ENCODE measurements at regions not wholly inside any gene's neighbourhood (a gene's known extent, or its start where the extent isn't known, plus 50 kb on each side); places are given as distances from the start of the nearest gene placed in this dataset.

DNA sequence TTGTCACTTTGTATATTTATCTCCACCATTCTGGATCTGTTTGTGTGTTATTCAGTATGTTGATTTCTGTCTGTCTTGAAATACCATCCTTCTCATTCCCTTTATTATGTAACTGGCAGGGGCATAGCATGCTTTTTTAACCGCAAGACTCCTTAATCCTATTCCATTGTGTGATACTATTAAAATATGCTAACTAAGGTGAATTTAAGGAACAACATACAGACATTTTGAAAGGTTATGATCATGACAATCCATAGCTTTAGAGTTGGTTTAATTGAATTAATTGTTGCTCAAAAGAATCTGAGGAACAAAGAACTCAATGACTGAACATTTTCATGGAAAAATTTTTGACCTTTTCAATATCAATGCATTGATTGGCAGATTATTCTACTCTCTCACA, 677.3 kb upstream of the ROBO1 start:
- no peak for DNase-seq (ENCODE audit: low read depth in 1 of 2, low spot score in 1 of 2)
- in situ Hi-C loops (cut with HindIII; ENCODE audit: low pct_unique_long_range_greater_than_20kb, low sequenced_read_pairs) = no loop called here
- TF ChIP-seq JUND (IDR thresholded peaks at IDR 0.05; ENCODE audit: low read depth) = no peak

DNA sequence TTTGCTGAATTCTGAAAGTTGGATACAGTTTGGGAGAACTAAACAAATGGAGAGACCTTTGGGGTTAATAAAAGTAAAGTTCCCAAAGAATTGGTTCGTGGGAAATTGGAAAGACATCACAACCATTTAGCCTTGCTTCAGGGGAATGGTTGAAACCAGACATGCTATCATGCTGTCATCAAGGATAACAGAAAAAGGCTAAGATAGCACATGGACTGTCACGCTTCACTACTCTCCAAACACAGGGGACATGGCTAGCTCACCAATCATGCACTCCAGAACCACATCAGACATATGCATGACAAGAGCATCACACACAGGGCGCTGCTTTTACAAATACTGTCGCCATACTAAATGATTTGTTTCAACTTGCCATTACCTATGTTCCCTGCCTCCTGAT, 671.7 kb upstream of the ROBO1 start:
- no peak for TF ChIP-seq JUND (IDR thresholded peaks at IDR 0.05; ENCODE audit: low read depth)
- DNase-seq (ENCODE audit: low read depth in 1 of 2, low spot score in 1 of 2) = no peak
- in situ Hi-C loops (cut with HindIII; ENCODE audit: low pct_unique_long_range_greater_than_20kb, low sequenced_read_pairs) = no loop called here

DNA sequence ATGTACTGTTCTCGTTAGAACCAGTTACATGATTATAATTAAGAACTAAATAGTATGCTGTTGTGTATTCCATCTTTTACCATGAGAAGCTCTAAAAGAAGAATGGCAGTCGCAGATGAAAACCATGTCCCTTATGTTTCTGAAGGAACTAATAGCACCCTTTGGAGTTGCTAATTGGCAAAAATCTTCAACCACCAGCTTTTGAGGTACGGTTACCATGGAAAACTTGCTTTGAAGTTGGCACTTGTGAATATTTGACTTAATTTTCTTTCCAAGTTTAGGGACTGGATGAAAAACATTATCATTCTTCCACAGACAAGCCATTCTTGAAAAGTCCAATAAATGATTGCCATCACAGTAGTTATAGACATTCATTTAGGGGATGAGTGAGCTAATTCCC, 666.6 kb upstream of the ROBO1 start:
- no peak for TF ChIP-seq JUND (IDR thresholded peaks at IDR 0.05; ENCODE audit: low read depth)
- in situ Hi-C loops (cut with HindIII; ENCODE audit: low pct_unique_long_range_greater_than_20kb, low sequenced_read_pairs) = no loop called here

DNA sequence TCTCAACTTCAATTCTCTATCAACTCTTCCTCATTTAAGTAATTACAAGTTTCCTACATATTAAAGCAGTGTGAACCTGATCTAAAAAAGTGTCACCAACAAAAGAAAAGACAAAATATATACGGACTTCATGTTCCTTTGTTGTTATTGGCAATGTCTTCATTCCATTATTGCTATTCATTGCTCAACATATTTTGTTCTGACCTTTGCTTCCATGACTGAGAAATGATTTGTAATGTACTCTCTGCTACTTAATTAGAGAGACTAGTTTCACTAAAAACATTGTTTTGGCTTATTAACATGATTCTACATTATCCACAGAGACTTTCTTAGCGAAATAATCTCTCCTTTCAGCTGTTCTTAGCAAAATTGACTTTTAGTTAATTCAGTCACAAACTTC, 657.2 kb upstream of the ROBO1 start:
- in situ Hi-C loops (cut with HindIII; ENCODE audit: low pct_unique_long_range_greater_than_20kb, low sequenced_read_pairs) = no loop called here

More for the DNA sequence above, 666.6 kb upstream of the ROBO1 start:
- no peak for DNase-seq (ENCODE audit: low read depth in 1 of 2, low spot score in 1 of 2)

DNA sequence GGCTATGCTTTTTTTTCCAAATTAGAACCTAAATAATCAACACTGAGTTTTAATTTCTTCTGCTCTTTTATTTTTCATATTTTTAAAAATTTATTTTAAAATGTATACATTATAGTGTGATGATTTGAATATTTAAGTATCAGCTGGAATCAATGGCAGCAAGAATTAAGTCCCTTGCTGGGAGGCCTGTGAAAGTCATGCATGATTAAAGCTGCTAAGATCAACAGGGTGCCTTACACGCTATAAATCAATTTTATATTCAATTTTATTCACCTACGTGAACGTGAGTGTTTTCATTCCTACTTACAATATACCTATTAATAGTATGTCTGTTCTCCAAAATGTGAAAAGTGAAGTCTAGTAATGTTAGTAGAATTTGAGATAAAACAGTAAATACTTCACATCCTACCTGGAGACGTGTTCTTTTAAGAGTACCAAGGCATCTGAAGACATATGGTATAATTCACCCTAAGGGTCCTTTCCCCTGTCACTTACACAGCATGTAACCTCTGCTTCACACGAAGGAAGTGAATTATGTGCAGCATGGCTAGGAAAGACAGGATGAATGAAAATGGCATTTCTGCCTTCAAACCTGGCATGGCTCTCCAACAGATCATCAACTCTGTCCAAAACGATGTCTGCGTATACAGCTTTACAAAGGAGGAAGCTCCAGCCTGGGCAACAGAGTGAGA, 640.4 kb upstream of the ROBO1 start:
- in situ Hi-C loops (cut with HindIII; ENCODE audit: low pct_unique_long_range_greater_than_20kb, low sequenced_read_pairs) = no loop called here
- DNase-seq (ENCODE audit: low read depth in 1 of 2, low spot score in 1 of 2) = no peak
- TF ChIP-seq JUND (IDR thresholded peaks at IDR 0.05; ENCODE audit: low read depth) = no peak

More for the DNA sequence above, 657.2 kb upstream of the ROBO1 start:
- TF ChIP-seq JUND (IDR thresholded peaks at IDR 0.05; ENCODE audit: low read depth) = no peak
- no peak for DNase-seq (ENCODE audit: low read depth in 1 of 2, low spot score in 1 of 2)

DNA sequence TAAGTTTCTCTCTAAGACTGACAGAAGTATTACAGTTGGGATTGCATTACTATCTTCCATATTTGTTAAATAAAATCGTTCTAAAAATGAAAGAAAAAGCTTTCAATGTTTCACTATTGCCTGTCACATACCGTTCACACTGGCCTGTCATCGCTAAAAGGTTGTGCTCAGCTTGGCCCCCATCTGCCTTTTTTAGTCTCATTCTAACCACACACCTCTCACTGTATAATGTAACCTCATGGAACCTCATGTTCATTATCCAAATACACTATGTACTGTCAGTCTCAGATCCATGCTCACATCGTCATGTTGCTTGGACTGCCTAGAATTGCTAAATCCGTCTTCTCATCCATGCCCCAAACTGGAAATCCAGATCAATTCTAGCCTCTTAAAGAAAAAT, 637.8 kb upstream of the ROBO1 start:
- no peak for DNase-seq (ENCODE audit: low read depth in 1 of 2, low spot score in 1 of 2)
- in situ Hi-C loops (cut with HindIII; ENCODE audit: low pct_unique_long_range_greater_than_20kb, low sequenced_read_pairs) = no loop called here
- TF ChIP-seq JUND (IDR thresholded peaks at IDR 0.05; ENCODE audit: low read depth) = no peak

DNA sequence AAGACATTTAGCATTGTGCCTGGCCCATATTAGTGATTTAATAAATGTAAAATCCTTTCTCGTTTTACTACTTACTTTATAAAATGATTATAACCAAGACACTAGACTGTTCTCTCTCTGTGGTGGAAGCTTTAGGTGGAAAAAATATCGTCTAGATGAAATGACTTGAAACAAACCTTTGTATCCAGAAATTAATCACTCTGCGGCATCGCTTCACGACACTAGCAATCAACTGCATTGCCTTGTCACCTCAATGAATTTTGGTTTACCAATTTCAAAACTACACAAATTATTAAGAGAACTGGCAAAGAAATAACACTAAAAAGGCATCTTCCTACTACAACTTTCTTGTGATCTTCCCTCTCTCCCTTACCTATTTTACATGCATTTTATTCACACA, 627.2 kb upstream of the ROBO1 start:
- in situ Hi-C loops (cut with HindIII; ENCODE audit: low pct_unique_long_range_greater_than_20kb, low sequenced_read_pairs) = no loop called here
- no peak for TF ChIP-seq JUND (IDR thresholded peaks at IDR 0.05; ENCODE audit: low read depth)
- DNase-seq (ENCODE audit: low read depth in 1 of 2, low spot score in 1 of 2) = no peak

DNA sequence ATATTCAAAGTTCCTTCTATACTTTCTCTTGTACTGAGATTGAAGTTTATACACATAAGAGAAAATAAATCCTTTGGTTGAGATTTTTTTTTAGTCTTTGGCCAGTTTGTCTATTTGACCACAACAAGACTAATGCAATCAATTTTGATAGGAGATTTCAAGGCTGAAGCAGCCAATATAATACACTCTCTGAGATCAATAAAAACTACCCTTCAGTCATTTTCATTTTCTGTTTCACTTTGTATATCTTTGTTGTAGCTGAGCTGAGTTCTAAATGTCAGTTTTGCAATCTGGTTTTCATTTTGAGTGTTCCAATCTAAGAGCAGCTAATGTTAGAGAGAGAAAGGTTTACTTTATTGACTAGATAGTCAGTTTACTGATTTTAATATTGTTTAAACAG, 623.8 kb upstream of the ROBO1 start:
- in situ Hi-C loops (cut with HindIII; ENCODE audit: low pct_unique_long_range_greater_than_20kb, low sequenced_read_pairs) = no loop called here
- TF ChIP-seq JUND (IDR thresholded peaks at IDR 0.05; ENCODE audit: low read depth) = no peak
- no peak for DNase-seq (ENCODE audit: low read depth in 1 of 2, low spot score in 1 of 2)

DNA sequence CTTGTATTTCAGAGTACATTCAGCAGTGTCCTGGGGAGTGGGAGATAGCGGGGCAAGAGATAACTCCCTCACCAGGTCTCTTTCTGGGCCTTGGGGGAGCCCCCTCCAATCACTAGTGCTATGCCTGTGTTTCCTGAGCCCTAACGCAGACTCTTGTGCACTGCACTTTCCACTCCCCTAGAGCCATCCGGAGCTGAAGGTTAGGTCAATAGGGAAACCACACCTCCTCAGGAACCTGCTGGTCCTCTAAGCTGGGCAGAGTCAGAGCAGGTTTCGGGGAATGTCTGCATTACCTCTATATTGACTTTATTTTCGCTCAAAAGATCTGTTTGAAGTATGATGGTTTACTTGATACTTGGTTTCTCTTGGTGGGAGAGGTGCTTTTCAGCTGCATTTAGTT, 617.0 kb upstream of the ROBO1 start:
- no peak for TF ChIP-seq JUND (IDR thresholded peaks at IDR 0.05; ENCODE audit: low read depth)
- DNase-seq (ENCODE audit: low read depth in 1 of 2, low spot score in 1 of 2) = peak; percentile 14 to 75
- in situ Hi-C loops (cut with HindIII; ENCODE audit: low pct_unique_long_range_greater_than_20kb, low sequenced_read_pairs) = no loop called here

DNA sequence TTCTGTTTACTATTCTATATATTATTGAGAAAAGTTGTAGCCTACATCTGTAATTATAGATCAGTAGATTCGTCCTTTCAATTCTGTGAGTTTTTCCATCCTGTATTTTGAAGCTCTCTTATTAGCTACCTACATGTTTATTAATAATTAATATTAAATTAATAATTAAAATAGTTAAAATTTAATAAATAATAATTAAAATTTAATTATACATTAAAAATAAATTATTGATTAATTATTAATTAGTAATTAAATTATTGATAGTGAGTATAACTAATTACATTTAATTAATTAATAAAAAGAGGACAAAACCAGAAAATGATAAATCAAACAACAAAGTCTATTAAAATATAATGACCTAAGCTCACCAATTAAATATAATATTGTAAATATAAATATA, 606.6 kb upstream of the ROBO1 start:
- TF ChIP-seq JUND (IDR thresholded peaks at IDR 0.05; ENCODE audit: low read depth) = no peak
- in situ Hi-C loops (cut with HindIII; ENCODE audit: low pct_unique_long_range_greater_than_20kb, low sequenced_read_pairs) = no loop called here
- DNase-seq (ENCODE audit: low read depth in 1 of 2, low spot score in 1 of 2) = no peak

DNA sequence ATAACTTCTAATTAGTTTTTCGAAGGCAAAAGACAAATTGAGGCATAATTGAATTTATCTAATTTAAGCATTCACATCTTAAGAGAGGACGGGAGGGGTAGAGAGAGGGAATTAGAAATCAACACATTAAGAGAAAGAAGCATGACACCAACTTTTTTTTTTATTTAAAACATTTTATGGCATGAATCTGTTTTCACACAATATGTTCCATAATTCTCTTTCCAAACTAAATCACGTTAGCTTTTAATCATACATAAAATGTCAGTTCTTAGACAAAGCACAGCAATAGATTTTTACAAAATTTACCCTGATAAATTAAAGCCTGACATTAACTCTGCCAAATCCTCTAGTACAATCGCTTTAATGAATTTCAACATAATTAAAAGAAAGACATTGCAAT, 600.8 kb upstream of the ROBO1 start:
- no peak for DNase-seq (ENCODE audit: low read depth in 1 of 2, low spot score in 1 of 2)
- TF ChIP-seq JUND (IDR thresholded peaks at IDR 0.05; ENCODE audit: low read depth) = no peak
- in situ Hi-C loops (cut with HindIII; ENCODE audit: low pct_unique_long_range_greater_than_20kb, low sequenced_read_pairs) = no loop called here

DNA sequence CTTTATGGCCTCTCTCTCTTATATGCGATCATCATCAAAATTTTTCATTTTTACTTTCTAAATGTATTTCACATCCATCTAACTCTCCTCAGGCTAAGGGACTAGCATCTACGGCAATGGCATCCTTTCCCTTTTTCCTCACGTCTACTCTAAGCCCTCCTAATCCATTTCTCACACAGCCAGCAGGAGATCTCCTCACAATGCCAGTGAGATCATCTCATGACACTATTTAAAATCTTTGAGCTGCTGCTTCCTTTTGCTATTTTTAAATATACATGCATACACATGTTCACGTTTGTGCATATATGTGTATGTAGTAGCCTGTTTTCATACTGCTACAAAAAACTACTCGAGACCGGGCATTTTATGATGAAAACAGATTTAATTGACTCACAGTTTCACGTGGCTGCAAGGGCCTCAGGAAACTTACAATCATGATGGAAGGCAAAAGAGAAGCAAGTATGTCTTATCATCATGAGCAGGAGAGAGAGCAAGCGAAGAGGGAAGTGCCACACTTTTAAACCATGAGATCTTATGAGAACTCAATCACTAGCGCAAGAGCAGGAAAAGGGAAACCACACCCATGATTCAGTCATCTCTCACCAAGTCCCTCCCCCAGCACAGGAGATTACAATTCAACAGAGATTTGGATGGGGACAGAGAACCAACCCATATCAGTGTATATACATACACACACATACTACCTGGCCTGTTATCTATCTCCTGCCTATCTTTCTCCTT, 599.2 kb upstream of the ROBO1 start:
- in situ Hi-C loops (cut with HindIII; ENCODE audit: low pct_unique_long_range_greater_than_20kb, low sequenced_read_pairs) = no loop called here
- DNase-seq (ENCODE audit: low read depth in 1 of 2, low spot score in 1 of 2) = no peak
- no peak for TF ChIP-seq JUND (IDR thresholded peaks at IDR 0.05; ENCODE audit: low read depth)

DNA sequence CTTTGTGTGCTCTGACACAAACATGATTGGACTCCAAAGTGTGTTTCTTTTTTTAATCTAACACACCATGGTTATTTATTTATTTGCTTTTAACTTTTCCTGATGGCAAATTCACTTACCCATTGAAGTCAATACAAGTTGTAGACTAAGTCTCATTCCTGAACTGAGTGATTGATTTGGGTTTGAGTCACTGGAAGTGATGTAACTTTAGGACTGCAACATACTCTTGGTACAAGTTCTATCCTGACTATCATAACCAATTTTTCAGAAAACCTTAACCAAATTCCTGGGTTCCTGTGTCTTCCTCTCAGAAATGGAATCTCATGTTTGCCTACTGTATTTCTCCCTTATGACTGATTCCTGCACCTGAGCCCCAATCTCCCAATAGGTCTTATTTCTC, 590.0 kb upstream of the ROBO1 start:
- no peak for TF ChIP-seq JUND (IDR thresholded peaks at IDR 0.05; ENCODE audit: low read depth)
- in situ Hi-C loops (cut with HindIII; ENCODE audit: low pct_unique_long_range_greater_than_20kb, low sequenced_read_pairs) = no loop called here
- DNase-seq (ENCODE audit: low read depth in 1 of 2, low spot score in 1 of 2) = no peak
